ENCODE measurements at regions not wholly inside any gene's neighbourhood (a gene's known extent, or its start where the extent isn't known, plus 50 kb on each side); places are given as distances from the start of the nearest gene placed in this dataset.
"Not testable (repeated sequence)": the region's sequence is repeated elsewhere in the genome, so short reads cannot be mapped to it uniquely, and the experiment has no call there.

DNA sequence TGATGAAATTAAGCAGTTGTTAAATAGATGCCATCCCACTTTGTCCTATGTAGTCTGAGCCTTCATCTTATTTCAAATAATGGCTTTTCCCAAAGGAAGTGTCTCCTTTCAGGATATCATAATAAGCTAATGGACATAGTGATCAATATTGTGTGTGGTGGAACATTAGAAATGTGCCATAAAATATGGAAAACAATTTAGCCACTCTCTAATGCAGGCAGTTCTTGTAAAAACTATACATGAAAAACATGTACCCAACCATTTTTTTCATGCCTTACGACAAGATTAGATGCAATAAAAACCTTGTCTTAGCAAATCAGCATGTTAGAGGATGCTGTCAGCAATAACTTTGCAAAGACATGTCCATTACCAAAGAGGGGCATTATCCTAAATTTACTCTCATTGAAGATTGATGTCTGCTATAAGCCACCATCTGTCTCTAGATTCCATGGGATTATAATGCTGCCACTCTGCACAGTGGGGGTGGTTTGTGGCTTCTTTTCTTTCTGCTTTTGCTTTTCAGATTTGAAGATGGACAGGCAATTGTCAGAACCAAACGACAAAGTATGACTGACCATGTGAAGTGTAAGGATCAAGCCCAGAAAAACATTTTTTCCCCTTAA lies 724.0 kb upstream of the ZNF608 start:
- no peak for DNase-seq (ENCODE audit: low read depth)

DNA sequence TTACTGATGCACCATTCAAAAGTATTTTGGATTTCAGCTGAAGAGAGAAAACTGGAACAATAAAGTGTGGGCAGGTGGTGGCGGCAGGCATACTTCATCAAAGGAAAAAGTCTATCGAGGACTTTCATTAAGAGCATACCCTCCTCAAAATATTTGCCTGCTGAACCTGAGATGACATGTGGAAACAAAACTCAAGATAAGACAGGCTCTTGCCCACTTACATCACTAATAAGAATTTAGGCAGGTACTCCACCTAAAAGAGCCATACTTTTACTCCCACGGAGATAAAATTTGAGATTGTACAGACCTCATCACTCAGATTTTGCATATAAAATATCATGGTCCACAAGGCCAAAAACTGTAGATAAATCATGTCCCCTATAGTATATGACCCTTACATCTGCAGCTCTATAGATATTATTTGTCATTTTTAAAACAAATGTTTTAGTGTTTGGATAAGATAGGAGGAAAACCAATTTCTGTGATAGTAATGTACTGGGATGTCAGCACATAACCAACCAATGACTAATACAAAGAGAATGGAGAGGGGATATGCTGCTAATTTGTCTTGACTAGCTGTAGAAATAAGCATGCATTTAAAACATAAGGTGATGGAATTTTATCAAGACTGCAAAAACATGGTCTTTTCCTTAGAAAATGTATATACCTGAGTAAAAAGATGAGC lies 730.6 kb upstream of the ZNF608 start:
- DNase-seq (ENCODE audit: low read depth) = no peak

DNA sequence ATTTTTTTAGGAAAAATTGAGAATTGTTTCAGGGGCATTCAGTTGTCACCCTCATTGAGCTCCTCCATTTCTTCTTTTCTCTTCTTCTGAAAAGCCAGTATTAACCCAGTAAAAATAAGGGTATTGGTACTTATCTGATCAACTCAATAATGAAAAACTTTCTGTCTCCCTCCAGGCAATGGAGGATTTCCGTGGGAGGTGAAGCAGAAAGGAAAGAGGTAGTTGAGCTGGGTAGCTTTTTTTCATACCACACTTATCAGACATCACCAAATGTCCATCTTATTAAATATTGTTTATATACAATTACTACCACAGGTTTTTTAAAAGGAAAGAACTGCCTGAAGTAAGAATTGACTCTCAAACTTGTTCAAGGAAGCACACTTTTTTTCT lies 731.1 kb upstream of the ZNF608 start:
- DNase-seq (ENCODE audit: low read depth) = no peak

DNA sequence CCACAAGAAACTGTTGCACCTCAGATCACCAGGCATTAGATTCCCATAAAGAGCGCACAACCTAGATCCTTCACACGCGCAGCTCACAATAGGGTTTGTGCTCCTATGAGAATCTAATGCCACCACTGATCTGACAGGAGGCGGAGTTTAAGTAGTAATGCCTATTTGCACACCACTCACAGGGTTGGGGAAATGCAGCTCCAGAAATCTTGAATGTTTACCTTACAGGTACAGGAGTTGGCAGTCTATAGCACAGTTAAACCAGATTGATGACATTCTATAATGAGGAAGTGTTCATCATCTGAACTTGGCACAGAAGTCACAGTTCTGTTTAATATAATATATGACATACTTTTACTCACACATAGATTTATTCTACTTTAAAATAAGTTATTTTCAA lies 732.2 kb upstream of the ZNF608 start:
- no peak for DNase-seq (ENCODE audit: low read depth)

DNA sequence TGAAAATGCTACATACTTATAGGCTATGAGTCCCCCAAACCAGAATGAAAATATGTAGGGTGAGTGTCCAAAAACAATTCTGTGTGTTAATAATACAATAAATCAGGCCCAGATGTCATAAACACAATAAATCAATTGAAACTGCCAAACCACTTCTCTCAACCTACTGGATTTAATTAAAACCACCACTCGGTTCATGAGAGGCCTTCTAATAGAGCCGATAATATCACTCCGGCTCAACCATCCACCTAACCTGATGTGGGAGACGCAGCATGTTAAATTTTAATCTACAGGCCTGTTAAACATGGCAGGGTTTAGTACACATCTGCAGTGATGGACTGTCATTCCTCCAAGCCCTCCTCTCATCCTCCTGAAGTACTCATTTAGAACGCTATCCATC lies 734.5 kb upstream of the ZNF608 start:
- no peak for DNase-seq (ENCODE audit: low read depth)

DNA sequence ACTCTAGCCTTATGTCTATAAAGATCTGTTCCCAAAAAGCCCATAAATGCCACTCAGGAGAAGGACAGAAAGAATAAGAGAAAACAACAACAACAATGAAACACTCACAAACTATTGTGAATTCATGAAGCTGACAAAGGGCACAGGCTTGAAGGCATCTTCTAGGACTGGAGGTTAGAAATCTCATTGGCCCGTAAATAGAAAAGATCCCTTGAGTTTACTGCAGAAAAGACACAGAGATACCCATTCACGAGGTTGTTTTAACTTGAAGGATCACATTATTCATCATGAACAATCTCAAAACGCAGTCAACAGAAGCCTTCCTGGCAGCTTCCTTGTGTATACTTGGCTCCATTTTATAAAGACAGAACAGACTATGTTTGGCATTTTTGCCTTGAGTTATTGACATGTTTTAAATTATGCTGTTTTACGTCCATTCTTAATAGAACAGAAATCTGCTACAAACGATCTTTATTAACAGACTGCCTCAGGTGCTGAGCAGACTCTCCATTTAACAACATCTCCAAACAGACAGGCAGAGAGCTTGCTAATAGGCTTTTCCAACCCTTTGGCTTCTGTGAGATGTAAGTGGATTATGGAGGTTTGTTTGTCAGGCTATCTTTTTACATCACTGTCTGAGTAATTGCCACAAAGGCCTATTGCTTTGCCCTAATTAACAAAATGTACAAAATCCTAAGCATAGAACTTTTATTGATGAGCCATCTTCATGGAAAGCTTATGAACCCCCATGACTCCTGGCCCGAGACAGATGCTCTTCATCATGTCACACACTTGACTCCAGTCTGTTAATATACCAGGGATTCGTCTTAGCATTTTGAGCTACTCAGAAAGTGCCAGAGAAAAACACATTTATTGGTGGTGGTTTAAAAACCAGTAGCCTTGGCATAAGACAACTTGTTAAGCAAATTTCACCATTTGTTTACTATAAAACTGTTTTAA lies 735.3 kb upstream of the ZNF608 start:
- DNase-seq (ENCODE audit: low read depth) = no peak

DNA sequence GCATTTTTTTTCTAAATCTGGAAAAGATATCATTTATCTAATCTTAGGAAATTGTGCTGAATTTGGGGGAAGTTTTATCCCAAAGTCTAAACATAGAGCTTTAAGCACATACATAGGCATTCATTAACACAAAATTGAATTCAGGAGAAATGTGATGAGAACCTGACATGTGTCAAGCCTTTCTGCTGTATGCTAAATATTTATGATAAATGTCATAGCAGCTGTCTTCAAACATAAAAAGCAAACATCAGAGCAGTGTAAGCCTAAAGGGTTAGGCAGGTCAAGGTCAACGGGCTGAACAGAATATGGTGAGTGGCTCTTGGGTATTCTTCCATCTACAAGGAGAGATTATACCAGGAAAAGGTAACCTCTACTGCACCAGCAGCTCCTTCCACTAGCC lies 737.2 kb upstream of the ZNF608 start:
- no peak for DNase-seq (ENCODE audit: low read depth)

DNA sequence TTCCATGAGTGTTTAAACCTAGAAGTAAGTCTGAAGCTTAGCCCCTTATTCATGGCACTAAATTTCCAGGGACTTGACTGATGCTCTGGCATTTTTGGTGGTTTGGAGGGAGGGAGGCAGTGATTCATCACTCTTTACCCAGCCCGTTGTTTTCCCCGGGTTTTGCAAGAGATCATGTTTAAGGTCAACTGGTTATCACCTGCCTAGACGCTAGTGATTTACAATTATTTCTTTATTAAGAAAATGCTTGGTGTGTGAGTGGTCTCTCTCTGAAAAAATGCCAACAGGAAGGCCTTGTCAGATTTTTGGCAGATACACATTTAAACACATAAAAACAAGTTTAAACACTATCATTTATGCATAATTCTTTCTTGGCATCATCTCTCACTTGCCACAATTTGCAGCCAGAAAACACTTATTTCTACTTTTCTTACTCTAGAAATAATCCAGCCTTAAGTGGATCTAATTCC lies 737.9 kb upstream of the ZNF608 start:
- peak; percentile 67 for DNase-seq (ENCODE audit: low read depth)

DNA sequence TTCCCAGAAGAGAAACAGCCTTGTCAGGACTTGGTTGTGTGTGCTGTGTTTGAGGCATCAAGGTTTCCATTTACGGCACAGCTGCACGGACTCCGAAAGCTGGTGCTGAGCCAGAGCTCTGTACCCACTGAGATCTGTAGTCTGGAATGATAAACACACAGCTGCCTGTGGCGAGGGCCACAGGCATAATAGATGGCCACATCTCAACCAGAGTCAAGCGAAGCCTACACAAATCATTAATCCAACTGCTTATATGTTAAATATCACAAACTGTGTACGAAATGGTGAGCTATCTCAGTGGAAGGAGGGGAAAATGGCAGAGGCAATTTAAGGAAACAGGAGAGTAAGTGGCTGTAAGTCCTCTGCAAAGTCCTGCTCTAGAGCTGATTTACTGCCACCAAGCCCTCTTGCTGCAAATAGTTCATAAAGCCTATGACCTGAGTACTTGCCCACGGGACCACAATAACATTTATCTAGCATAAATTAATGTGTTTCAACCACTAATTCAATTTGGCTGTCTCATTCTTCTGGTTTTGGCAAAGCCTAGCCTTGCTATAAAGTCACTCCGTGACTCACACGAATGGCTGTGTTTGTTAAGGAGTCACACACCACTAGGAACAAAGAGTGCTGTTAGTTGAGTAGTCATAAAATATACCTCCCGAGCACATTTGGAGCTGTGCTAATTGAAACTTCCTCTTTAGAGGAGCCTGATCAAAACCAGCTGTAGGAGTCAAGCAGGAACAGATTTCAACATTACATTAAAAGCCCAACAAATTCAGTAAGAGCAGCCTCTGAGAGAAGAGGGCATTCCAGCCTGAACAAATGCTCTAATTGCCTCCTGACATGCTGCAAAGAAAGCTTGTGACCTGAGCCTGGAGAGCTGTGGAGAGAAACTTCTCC lies 738.6 kb upstream of the ZNF608 start:
- DNase-seq (ENCODE audit: low read depth) = peak; percentile 100

DNA sequence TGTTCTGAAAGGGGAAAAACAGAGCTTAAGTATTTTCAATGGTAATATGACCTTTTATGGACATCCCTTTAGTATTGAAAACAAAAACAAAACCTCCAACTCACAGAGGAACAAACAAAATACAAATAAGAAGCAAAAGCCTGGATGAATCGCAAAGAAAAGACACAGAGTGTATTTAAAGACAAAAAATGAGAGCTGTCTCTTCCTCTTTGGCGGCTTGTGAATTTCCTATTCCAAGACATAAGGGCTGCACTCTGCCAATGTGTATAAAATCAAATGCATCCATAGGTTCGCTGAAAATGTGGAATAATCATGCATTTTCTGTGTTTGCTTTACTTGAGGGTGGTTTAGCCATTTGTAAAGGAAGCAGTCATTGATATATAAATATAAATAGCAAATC lies 739.3 kb upstream of the ZNF608 start:
- no peak for DNase-seq (ENCODE audit: low read depth)

DNA sequence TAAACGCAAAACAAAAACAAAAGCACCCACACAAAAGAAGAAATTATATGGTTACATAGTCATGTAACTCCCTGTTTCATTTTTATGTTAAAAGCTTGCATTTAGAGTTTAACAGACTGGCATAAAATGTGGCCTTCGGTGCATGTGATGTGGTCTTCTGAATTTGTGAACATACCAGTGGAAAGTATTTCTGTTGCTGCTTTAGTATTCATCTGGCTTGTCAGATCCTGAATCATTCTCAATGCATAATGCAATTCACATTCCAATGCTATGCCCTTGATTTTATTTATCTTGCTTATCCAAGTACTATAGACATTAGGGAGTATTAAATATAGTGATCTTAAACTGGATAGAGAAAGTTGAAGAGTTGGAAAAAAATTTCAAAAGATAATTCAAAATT lies 740.2 kb upstream of the ZNF608 start:
- DNase-seq (ENCODE audit: low read depth) = no peak

DNA sequence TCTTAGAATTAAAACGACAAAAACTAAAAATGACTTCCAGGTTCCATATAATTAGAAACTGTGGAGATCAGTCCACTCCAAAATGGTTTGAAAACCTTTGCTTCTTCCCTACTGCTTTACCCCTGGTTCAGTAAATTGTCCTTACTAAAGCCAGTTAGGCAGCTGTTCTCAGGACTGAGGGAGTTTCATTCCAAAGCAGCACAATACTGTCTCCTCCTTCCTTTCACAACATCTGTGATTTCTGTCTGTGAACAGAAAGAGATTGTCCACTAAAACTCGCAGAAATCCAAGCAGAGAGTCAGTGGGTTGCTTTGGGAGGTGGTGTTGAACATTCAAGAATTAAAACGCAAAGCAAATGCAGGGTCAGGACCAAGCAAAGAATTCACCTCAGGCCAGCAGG lies 740.8 kb upstream of the ZNF608 start:
- DNase-seq (ENCODE audit: low read depth) = no peak

DNA sequence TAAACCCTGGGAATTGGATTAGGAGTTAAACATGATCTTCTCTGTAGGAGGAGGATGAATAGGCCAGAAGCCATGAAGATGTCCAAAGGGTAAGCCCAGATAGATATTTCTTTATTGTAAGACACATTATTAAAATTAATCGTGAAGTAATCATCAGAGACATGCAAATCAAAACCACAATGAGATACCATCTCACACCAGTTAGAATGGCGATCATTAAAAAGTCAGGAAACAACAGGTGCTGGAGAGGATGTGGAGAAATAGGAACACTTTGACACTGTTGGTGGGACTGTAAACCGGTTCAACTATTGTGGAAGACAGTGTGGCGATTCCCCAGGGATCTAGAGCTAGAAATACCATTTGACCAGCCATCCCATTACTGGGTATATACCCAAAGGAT lies 741.2 kb upstream of the ZNF608 start:
- not testable (repeated sequence) for DNase-seq (ENCODE audit: low read depth)

DNA sequence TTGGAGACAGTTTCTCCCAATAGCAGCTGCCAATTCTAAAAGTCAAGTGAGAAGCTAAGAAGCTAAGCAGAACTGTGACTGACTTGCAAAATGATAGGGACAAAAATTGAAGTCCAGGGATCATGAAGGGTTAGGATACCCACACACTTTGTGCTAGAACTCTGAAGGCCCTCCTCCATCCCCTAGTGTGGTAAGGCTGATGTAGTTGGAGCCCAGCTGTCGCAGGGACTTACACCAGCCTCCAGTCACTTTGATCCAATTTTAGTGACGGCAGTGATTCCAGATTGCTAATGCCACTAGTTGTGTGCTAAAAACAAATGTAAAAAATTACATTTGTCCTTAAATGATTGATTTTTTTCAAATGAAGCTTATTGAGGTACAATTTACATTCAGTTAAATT lies 742.7 kb upstream of the ZNF608 start:
- DNase-seq (ENCODE audit: low read depth) = no peak

DNA sequence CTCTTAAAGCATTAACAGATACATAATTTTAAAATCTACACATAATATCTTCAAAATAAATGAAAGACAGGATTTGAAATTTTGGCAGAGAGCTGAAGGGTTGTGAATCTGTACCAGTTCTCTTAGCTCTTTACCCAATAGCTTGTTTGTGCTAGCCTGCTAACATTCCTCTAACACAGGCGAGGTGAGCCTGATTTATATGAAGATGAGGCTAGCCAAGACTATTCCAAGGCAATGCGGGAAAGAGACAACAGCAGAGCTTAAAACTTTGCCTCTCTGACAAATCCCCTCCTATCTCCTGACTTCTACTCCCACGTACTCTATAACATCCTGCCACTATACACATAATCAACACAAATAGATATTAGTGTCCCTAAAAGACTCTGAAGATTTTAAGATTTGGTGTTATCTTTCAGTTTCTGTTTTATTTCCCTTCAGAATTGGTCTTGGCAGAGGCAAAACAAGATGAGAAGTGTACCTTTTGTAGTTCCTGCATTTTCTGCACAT lies 745.6 kb upstream of the ZNF608 start:
- no peak for DNase-seq (ENCODE audit: low read depth)

DNA sequence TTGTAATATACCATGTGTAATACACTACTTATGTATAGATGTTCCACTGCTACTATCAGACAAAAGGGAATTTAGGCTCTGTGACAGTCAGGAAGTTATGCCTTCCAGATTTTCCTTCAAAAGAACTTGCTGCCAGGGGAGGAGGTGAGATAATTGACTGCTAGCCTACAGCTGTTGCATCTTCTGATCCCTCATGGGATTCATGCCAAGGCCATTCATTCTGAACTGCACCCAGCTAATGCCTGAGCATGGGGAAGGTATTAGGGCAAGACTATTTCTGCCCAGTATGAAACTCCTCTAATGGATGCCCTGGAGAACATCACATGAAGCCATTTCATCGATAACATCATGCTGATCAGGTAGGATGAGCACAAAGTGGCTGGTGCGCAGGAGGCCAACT lies 746.5 kb upstream of the ZNF608 start:
- no peak for DNase-seq (ENCODE audit: low read depth)

DNA sequence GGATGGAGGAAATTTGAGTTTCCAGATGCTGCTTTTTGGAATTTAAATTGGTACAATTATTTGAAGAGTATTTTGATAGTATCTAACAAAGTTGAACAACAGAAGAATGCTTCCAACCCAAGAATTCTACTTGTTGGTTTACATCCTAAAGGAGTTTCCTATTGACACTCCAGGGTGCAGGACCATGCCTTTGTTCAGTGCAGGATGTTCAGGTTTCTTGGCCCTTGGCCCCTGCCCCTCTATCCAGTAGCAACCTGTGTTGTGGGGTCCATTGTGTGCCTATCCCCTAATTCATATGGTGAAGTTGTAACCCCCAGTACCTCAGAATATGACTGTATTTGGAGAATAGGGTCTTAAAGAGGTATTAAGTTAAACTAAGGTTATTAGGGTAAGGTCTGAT lies 750.0 kb upstream of the ZNF608 start:
- no peak for DNase-seq (ENCODE audit: low read depth)

DNA sequence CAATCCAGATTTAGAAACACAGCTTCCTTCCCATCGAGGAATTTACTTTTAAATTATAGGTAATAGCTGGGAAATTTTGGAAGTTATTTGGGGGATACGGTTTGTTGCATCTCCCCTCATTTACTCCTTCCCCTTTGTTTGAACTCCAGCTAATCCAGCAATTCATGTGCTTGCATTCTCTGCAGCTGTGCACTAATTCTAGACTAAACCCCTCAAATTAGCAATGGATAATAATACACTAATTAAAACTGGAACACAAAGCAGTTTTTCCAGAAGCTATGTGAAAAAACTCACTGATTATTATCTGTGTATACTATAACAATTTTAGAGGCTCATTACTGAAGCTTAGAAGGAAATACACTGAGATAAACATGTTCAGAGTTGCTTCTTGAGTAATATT lies 751.2 kb upstream of the ZNF608 start:
- DNase-seq (ENCODE audit: low read depth) = no peak

DNA sequence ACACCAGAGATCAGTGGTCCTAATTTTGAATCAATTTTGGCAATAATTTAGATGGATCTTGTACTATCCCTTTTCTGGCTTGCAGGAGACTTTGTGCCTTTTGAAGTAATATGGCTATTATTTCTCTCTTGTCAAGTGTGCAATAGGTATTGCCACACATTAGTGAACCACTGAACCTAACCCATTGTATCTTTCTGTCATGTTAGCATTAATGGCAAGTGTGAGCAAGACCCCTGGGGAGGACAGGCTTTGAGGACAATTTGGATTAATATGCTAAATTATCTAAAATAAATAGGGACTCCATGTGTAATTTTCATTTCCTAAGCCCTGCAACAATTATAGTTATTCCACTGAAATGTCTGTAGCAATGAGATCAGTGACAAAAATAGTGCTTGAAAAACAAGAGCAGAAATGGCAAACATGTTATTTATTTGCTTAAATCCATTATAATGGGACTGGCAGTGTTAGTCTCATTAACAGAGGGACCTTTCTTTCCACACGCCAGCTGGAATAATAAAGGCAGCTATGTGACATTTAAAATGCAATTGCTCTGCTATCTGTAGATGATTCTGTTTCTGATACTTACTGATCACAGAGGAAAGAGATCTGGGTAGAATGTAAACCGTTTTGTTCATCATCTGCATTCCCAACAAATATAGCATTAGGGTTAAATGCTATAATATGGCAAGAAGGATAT lies 753.3 kb upstream of the ZNF608 start:
- DNase-seq (ENCODE audit: low read depth) = no peak

DNA sequence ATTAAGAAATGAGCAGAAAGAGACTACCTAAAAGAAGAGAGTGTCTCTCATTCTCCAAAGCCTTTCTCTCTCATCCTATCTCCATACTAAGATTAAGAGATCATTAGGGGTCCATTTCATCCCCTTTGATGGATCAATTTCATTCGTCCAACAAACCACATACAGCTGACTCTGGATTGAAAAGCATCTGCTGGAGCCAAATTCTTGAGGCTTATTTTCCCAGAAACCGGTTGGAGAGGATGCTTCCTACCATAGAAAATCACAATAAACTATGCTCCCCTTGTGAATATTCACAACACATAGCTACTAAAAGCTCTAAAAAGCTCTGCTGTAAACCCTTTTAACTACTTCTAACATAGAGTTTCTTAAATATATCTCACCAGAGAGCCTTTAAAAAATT lies 755.0 kb upstream of the ZNF608 start:
- DNase-seq (ENCODE audit: low read depth) = no peak

DNA sequence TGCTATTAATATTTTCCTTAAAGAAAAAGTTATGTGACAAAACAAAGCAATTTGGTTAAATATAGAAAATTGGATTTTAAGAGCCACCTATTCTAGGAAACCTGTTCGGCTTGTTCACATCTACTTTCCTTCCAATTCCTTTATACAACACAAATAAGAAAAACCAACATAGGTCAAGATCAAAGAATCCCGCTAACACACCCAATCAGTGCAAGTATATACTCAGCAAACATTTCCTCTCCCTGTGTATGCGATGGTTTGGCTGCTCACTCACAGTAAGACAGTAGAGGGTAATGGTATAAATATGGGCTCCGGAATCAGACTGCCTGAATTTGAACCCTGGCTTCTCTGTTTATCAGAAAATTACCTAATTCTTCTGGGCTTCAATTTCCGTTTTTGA lies 757.5 kb upstream of the ZNF608 start:
- no peak for DNase-seq (ENCODE audit: low read depth)
